ENCODE measurements at regions not wholly inside any gene's neighbourhood (a gene's known extent, or its start where the extent isn't known, plus 50 kb on each side); places are given as distances from the start of the nearest gene placed in this dataset.

DNA sequence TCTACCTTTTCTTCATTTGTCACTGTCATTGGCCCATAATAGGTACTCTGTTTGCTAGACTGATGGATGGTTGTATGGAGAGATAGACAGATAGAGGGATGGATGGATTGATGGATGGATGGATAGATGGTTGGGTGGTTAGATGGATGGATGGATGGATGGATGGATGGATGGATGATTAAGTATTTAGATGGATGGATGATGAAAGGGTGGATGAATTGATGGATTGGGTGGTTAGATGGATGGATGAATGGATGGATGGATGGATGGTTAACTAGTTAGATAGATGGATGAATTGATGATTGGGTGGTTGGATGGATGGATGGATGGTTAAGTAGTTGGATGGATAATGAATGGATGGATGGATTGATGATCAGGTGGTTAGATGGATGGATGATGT is 334.7 kb upstream of the AUTS2 start:
- TF ChIP-seq ZSCAN16 (tag by site-specific recombination; IDR thresholded peaks at IDR 0.05) = no peak
- TF ChIP-seq ZNF530 (tag by site-specific recombination; IDR thresholded peaks at IDR 0.05; ENCODE audit: low read depth) = no peak
- peak; percentile 81 for TF ChIP-seq ZBTB17 (tag by site-specific recombination; IDR thresholded peaks at IDR 0.05)
- no peak for TF ChIP-seq TRIM28 (IDR thresholded peaks at IDR 0.05; ENCODE audit: borderline replicate concordance, low read length)
- TF ChIP-seq ZNF596 (tag by site-specific recombination; IDR thresholded peaks at IDR 0.05) = no peak
- TF ChIP-seq, protein P1, sequence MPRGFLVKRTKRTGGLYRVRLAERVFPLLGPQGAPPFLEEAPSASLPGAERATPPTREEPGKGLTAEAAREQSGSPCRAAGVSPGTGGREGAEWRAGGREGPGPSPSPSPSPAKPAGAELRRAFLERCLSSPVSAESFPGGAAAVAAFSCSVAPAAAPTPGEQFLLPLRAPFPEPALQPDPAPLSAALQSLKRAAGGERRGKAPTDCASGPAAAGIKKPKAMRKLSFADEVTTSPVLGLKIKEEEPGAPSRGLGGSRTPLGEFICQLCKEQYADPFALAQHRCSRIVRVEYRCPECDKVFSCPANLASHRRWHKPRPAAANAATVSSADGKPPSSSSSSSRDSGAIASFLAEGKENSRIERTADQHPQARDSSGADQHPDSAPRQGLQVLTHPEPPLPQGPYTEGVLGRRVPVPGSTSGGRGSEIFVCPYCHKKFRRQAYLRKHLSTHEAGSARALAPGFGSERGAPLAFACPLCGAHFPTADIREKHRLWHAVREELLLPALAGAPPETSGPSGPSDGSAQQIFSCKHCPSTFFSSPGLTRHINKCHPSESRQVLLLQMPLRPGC (tag by site-specific recombination; IDR thresholded peaks at IDR 0.05) = no peak
- no peak for TF ChIP-seq ZNF138 (tag by site-specific recombination; IDR thresholded peaks at IDR 0.05; ENCODE audit: borderline replicate concordance)
- TF ChIP-seq ZNF501 (tag by site-specific recombination; IDR thresholded peaks at IDR 0.05) = no peak
- no peak for TF ChIP-seq ZNF23 (tag by site-specific recombination; IDR thresholded peaks at IDR 0.05; ENCODE audit: borderline replicate concordance)
- TF ChIP-seq, protein P2, sequence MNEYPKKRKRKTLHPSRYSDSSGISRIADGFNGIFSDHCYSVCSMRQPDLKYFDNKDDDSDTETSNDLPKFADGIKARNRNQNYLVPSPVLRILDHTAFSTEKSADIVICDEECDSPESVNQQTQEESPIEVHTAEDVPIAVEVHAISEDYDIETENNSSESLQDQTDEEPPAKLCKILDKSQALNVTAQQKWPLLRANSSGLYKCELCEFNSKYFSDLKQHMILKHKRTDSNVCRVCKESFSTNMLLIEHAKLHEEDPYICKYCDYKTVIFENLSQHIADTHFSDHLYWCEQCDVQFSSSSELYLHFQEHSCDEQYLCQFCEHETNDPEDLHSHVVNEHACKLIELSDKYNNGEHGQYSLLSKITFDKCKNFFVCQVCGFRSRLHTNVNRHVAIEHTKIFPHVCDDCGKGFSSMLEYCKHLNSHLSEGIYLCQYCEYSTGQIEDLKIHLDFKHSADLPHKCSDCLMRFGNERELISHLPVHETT (tag by site-specific recombination; IDR thresholded peaks at IDR 0.05) = no peak
- TF ChIP-seq ZNF776 (tag by site-specific recombination; IDR thresholded peaks at IDR 0.05; ENCODE audit: borderline replicate concordance) = no peak
- no peak for TF ChIP-seq KLF7 (tag by site-specific recombination; IDR thresholded peaks at IDR 0.05; ENCODE audit: borderline replicate concordance)
- TF ChIP-seq ZNF311 (tag by site-specific recombination; IDR thresholded peaks at IDR 0.05; ENCODE audit: borderline replicate concordance) = no peak
- TF ChIP-seq ZNF366 (tag by site-specific recombination; conservative IDR thresholded peaks at IDR 0.05) = peak; percentile 81
- TF ChIP-seq ZNF324 (tag by site-specific recombination; IDR thresholded peaks at IDR 0.05) = no peak
- no peak for TF ChIP-seq KLF8 (tag by site-specific recombination; IDR thresholded peaks at IDR 0.05)
- ChIA-PET CTCF (no interaction called here), POLR2A (no interaction called here)
- no peaks in the 10 kb centered on the region for H3K36me3 ChIP-seq (ENCODE audit: control insufficient read depth in 2 of 2, insufficient read depth in 1 of 2, low read length in 2 of 2)
- H3K4me1 ChIP-seq (ENCODE audit: control insufficient read depth, insufficient read depth, low read length) = no peaks in the 10 kb centered on the region
- no peaks in the 10 kb centered on the region for H3K9me3 ChIP-seq (ENCODE audit: control insufficient read depth, insufficient read depth, low read depth, low read length)
- H3K27ac ChIP-seq (ENCODE audit: extremely low read depth, low read depth, low read length) = no peak overlapping the region
- no peak overlapping the region for H3K4me3 ChIP-seq (ENCODE audit: low read depth, low read length)

DNA sequence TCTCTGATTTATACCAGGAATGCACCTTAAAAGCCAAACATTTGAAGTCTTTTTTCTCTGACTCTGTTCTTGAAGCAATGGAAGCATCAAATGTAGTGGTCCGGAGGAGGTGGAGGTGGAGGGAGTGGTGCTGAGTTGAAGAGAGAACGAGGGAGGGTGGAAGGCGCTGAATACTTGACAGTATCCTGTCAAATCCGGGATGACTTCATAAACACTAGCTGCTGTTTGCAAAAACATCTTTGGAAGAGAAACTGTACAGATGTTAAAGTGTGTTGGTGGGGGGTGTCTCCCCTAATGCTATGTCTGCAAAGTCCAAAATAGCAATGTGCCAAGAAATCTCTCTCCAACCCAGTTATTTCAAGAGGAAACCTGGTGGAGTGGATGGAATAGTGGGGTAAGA is 328.5 kb upstream of the AUTS2 start:
- ChIA-PET CTCF (interaction anchor here (0.6 kb wide), 1 partner anchor 112 kb away, joined by 3 read pairs; no protein-coding TSS in a partner anchor), POLR2A (no interaction called here)
- H3K4me1 ChIP-seq (ENCODE audit: control insufficient read depth, insufficient read depth, low read length) = no peaks in the 10 kb centered on the region
- H3K9me3 ChIP-seq (ENCODE audit: control insufficient read depth, insufficient read depth, low read depth, low read length) = no peaks in the 10 kb centered on the region
- H3K27ac ChIP-seq (ENCODE audit: extremely low read depth, low read depth, low read length) = no peak overlapping the region
- H3K36me3 ChIP-seq (ENCODE audit: control insufficient read depth in 2 of 2, insufficient read depth in 1 of 2, low read length in 2 of 2) = no peaks in the 10 kb centered on the region
- no peak overlapping the region for H3K4me3 ChIP-seq (ENCODE audit: low read depth, low read length)
- TF ChIP-seq ZNF138 (tag by site-specific recombination; IDR thresholded peaks at IDR 0.05; ENCODE audit: borderline replicate concordance) = no peak
- no peak for TF ChIP-seq ZNF354C (tag by site-specific recombination; IDR thresholded peaks at IDR 0.05; ENCODE audit: borderline replicate concordance, low read depth)
- TF ChIP-seq ZNF394 (tag by site-specific recombination; IDR thresholded peaks at IDR 0.05; ENCODE audit: borderline replicate concordance) = no peak
- TF ChIP-seq, protein P3, sequence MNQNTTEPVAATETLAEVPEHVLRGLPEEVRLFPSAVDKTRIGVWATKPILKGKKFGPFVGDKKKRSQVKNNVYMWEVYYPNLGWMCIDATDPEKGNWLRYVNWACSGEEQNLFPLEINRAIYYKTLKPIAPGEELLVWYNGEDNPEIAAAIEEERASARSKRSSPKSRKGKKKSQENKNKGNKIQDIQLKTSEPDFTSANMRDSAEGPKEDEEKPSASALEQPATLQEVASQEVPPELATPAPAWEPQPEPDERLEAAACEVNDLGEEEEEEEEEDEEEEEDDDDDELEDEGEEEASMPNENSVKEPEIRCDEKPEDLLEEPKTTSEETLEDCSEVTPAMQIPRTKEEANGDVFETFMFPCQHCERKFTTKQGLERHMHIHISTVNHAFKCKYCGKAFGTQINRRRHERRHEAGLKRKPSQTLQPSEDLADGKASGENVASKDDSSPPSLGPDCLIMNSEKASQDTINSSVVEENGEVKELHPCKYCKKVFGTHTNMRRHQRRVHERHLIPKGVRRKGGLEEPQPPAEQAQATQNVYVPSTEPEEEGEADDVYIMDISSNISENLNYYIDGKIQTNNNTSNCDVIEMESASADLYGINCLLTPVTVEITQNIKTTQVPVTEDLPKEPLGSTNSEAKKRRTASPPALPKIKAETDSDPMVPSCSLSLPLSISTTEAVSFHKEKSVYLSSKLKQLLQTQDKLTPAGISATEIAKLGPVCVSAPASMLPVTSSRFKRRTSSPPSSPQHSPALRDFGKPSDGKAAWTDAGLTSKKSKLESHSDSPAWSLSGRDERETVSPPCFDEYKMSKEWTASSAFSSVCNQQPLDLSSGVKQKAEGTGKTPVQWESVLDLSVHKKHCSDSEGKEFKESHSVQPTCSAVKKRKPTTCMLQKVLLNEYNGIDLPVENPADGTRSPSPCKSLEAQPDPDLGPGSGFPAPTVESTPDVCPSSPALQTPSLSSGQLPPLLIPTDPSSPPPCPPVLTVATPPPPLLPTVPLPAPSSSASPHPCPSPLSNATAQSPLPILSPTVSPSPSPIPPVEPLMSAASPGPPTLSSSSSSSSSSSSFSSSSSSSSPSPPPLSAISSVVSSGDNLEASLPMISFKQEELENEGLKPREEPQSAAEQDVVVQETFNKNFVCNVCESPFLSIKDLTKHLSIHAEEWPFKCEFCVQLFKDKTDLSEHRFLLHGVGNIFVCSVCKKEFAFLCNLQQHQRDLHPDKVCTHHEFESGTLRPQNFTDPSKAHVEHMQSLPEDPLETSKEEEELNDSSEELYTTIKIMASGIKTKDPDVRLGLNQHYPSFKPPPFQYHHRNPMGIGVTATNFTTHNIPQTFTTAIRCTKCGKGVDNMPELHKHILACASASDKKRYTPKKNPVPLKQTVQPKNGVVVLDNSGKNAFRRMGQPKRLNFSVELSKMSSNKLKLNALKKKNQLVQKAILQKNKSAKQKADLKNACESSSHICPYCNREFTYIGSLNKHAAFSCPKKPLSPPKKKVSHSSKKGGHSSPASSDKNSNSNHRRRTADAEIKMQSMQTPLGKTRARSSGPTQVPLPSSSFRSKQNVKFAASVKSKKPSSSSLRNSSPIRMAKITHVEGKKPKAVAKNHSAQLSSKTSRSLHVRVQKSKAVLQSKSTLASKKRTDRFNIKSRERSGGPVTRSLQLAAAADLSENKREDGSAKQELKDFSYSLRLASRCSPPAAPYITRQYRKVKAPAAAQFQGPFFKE (tag by site-specific recombination; IDR thresholded peaks at IDR 0.05; ENCODE audit: borderline replicate concordance) = no peak
- TF ChIP-seq, protein P4, sequence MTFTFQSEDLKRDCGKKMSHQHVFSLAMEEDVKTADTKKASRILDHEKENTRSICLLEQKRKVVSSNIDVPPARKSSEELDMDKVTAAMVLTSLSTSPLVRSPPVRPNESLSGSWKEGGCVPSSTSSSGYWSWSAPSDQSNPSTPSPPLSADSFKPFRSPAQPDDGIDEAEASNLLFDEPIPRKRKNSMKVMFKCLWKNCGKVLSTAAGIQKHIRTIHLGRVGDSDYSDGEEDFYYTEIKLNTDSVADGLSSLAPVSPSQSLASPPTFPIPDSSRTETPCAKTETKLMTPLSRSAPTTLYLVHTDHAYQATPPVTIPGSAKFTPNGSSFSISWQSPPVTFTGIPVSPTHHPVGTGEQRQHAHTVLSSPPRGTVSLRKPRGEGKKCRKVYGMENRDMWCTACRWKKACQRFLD (tag by site-specific recombination; IDR thresholded peaks at IDR 0.05) = no peak

Data from HEK293 (cell line).